ENCODE measurements at regions not wholly inside any gene's neighbourhood (a gene's known extent, or its start where the extent isn't known, plus 50 kb on each side); places are given as distances from the start of the nearest gene placed in this dataset.

DNA sequence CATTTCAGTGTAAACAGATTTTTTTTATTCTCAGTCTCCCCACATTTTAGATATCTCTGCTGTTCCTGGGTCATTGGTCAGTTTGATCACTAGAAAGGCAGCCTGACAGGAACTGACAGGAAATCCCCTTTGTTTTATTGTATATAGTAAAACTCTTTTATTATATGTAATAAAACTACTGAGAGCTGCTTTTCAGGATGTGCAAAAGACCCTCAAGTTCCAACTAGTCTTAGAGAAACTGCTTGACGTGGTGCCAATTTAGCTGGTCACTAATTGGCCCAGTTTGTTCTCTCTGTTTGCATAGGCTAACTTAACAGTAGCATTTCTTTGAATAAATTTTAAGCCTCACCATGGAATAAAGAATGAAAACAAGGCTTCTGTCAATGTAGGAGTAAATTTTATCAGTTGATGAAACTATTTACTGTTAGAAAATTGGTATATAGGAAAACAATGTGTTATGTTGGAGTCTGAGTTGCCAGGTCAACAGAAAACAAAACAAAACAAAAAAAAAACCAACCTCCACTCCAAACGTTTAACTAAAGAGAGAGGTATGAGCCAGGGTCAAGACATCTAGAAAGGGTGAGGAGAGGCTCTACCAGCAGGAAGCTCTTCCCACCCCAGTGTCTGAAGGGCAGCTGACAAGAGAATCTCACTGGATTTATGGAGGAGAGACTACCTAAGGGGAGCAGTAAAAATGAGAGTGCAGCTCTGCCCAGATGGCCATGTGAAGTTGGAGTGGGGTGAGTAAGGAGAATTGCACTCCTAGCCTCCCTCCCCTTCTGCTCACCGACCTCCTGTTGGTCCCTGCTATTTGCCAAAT lies 184.6 kb downstream of the ST6GAL2 start:
- no peaks in the 10 kb centered on the region for H3K36me3 ChIP-seq (ENCODE audit: low read depth)
- H3K4me3 ChIP-seq = no peak overlapping the region
- TF ChIP-seq, protein P1, sequence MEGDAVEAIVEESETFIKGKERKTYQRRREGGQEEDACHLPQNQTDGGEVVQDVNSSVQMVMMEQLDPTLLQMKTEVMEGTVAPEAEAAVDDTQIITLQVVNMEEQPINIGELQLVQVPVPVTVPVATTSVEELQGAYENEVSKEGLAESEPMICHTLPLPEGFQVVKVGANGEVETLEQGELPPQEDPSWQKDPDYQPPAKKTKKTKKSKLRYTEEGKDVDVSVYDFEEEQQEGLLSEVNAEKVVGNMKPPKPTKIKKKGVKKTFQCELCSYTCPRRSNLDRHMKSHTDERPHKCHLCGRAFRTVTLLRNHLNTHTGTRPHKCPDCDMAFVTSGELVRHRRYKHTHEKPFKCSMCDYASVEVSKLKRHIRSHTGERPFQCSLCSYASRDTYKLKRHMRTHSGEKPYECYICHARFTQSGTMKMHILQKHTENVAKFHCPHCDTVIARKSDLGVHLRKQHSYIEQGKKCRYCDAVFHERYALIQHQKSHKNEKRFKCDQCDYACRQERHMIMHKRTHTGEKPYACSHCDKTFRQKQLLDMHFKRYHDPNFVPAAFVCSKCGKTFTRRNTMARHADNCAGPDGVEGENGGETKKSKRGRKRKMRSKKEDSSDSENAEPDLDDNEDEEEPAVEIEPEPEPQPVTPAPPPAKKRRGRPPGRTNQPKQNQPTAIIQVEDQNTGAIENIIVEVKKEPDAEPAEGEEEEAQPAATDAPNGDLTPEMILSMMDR (IDR thresholded peaks at IDR 0.05) = no peak
- H3K4me1 ChIP-seq (ENCODE audit: low read depth) = peaks cover 13% of the 10 kb centered on the region
- no peaks in the 10 kb centered on the region for H3K9me3 ChIP-seq
- intact Hi-C loops (cut with DNase I, micrococcal nuclease) = no loop called here
- DNase-seq (peak in 1 of 3 donors; percentile 74), ATAC-seq (peak; percentile 91)

DNA sequence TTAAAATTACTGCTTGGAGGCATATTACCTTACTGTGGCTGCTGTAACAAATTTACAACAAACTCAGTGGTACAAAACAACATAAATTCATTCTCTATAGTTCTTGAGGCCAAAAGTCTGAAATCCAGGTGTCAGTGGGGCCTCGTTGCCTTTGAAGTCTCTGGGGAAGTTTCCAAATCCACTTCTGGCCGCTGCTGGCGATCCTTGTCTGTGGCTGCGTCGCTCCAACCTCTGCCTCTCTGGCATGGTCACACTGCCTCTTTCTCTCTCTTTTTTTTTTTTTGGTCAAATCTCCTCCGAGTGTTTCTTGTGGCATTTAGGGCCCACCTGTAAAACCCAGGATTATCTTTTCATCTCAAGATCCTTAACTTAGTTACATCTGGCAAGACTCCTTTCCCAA lies 182.8 kb downstream of the ST6GAL2 start:
- H3K4me1 ChIP-seq (ENCODE audit: low read depth) = peaks cover 13% of the 10 kb centered on the region
- H3K36me3 ChIP-seq (ENCODE audit: low read depth) = no peaks in the 10 kb centered on the region
- DNase-seq (no peak), ATAC-seq (no peak)
- intact Hi-C loops (cut with DNase I, micrococcal nuclease) = no loop called here
- TF ChIP-seq, protein P1 (IDR thresholded peaks at IDR 0.05) = no peak
- no peaks in the 10 kb centered on the region for H3K9me3 ChIP-seq
- no peak overlapping the region for H3K4me3 ChIP-seq

DNA sequence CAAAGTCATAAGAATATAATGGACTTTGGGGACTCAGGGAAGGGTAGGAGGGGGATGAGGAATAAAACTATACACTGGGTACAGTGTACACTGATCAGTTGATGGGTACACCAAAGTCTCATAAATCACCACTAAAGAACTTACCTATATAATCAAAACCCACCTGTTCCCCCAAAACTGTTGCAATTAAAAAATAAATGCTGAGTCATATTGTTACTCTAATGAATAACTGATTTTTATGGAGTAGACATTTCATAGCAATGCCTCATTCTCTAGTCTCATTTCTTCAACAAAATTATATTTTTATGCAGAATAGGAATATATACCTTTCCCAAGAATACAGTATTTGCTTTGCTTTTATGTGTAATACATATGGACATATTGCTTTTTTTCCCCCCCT lies 181.2 kb downstream of the ST6GAL2 start:
- H3K4me1 ChIP-seq (ENCODE audit: low read depth) = peaks cover 13% of the 10 kb centered on the region
- no peak for ATAC-seq
- TF ChIP-seq, protein P1 (IDR thresholded peaks at IDR 0.05) = no peak
- no peak overlapping the region for H3K4me3 ChIP-seq
- H3K36me3 ChIP-seq (ENCODE audit: low read depth) = no peaks in the 10 kb centered on the region
- no peaks in the 10 kb centered on the region for H3K9me3 ChIP-seq
- intact Hi-C loops (cut with DNase I, micrococcal nuclease) = no loop called here
- no peak for DNase-seq

DNA sequence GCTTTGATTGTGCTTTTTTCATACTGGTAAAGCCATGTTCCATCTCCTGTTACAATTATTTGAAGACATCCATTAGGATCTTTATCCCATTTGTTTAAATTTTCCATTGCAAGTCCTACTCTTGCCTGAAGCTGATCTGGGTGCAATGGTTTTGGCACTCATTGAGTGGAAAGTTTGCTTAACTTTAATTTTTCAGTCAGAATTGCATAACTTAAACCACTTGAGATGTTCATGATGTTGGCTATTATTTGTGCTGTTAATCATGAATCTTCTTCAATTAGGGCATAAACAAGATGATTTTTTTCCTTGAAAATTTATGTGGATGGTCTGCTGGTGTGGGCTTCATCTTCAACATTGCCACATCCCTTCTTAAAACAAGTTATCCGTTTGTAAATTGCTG lies 180.1 kb downstream of the ST6GAL2 start:
- ATAC-seq = no peak

DNA sequence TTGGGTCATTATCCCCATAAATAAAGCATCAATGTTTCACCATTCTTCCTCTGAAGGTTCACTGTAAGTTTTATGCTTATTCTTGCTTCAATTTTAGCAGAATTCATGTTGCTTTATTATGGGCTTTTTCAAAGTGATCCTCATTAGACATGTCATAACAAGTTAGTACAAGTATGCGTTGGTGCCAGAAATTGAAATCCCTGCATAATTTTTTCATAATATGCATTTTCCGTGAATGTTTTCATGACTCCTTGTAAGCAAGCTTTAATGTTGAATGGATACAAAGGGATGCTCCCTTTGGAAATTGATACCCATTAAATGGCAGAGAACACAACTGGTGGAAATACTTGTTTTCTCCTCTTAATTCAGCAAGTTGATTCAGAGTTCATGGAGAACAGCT lies 179.7 kb downstream of the ST6GAL2 start:
- no peak for DNase-seq
- H3K36me3 ChIP-seq (ENCODE audit: low read depth) = no peaks in the 10 kb centered on the region
- H3K9me3 ChIP-seq = no peaks in the 10 kb centered on the region
- TF ChIP-seq, protein P1 (IDR thresholded peaks at IDR 0.05) = no peak
- peaks cover 12% of the 10 kb centered on the region for H3K4me1 ChIP-seq (ENCODE audit: low read depth)
- no peak for ATAC-seq
- intact Hi-C loops (cut with DNase I, micrococcal nuclease) = no loop called here
- no peak overlapping the region for H3K4me3 ChIP-seq

More for the DNA sequence above, 180.1 kb downstream of the ST6GAL2 start:
- H3K4me3 ChIP-seq = no peak overlapping the region
- peaks cover 13% of the 10 kb centered on the region for H3K4me1 ChIP-seq (ENCODE audit: low read depth)
- H3K36me3 ChIP-seq (ENCODE audit: low read depth) = no peaks in the 10 kb centered on the region
- intact Hi-C loops (cut with DNase I, micrococcal nuclease) = no loop called here
- TF ChIP-seq, protein P1 (IDR thresholded peaks at IDR 0.05) = no peak
- no peaks in the 10 kb centered on the region for H3K9me3 ChIP-seq
- DNase-seq = no peak
